ENCODE measurements at regions not wholly inside any gene's neighbourhood (a gene's known extent, or its start where the extent isn't known, plus 50 kb on each side); places are given as distances from the start of the nearest gene placed in this dataset.
A peak's percentile ranks its signal among the peaks of the same experiment; 100 is the strongest.

GRCh38 chr12:90021795-90022440 is 313.3 kb upstream of the ATP2B1 start:
- DNase-seq (ENCODE audit: low read depth in 4 of 6, low spot score in 6 of 6), result no peak
- Histone ChIP-seq H3K36me3 (ENCODE audit: control insufficient read depth, insufficient read depth, low read length) (no peaks in the 10 kb centered on the region), H3K9me3 (ENCODE audit: control insufficient read depth, insufficient read depth, low read length) (no peaks in the 10 kb centered on the region), H3K27me3 (ENCODE audit: control insufficient read depth, insufficient read depth, low read length) (no peaks in the 10 kb centered on the region), H3K4me1 (ENCODE audit: control insufficient read depth, insufficient read depth, low read length) (no peaks in the 10 kb centered on the region), H3K27ac (ENCODE audit: low read depth, low read length) (no peak overlapping the region), H3K4me3 (ENCODE audit: low read depth, low read length) (no peak overlapping the region)
- no CpG with 5 or more reads among the region's 2 CpGs for WGBS (ENCODE audit: insufficient coverage)

- no peaks in the 10 kb centered on the region for H3K4me1 ChIP-seq (ENCODE audit: control insufficient read depth, insufficient read depth, low read length)
- H3K36me3 ChIP-seq (ENCODE audit: control insufficient read depth, insufficient read depth, low read length), result no peaks in the 10 kb centered on the region
- H3K27me3 ChIP-seq (ENCODE audit: control insufficient read depth, insufficient read depth, low read length), result no peaks in the 10 kb centered on the region
- no peak for DNase-seq (ENCODE audit: low read depth in 4 of 6, low spot score in 6 of 6)
- H3K27ac ChIP-seq (ENCODE audit: low read depth, low read length), result no peak overlapping the region
- 94% methylated on average over 3 of the region's 6 CpGs for WGBS (ENCODE audit: insufficient coverage)
- H3K4me3 ChIP-seq (ENCODE audit: low read depth, low read length), result no peak overlapping the region
- no peaks in the 10 kb centered on the region for H3K9me3 ChIP-seq (ENCODE audit: control insufficient read depth, insufficient read depth, low read length)
These were observed 312.2 kb upstream of the ATP2B1 start for GRCh38 chr12:90020881-90021280.

GRCh38 chr12:90020436-90020835 is 311.8 kb upstream of the ATP2B1 start:
- Histone ChIP-seq H3K27me3 (ENCODE audit: control insufficient read depth, insufficient read depth, low read length) (no peaks in the 10 kb centered on the region), H3K27ac (ENCODE audit: low read depth, low read length) (no peak overlapping the region), H3K4me3 (ENCODE audit: low read depth, low read length) (no peak overlapping the region), H3K36me3 (ENCODE audit: control insufficient read depth, insufficient read depth, low read length) (no peaks in the 10 kb centered on the region), H3K4me1 (ENCODE audit: control insufficient read depth, insufficient read depth, low read length) (no peaks in the 10 kb centered on the region), H3K9me3 (ENCODE audit: control insufficient read depth, insufficient read depth, low read length) (no peaks in the 10 kb centered on the region)
- WGBS (ENCODE audit: insufficient coverage), result no CpG with 5 or more reads among the region's 2 CpGs
- DNase-seq (ENCODE audit: low read depth in 4 of 6, low spot score in 6 of 6), result no peak

GRCh38 chr12:90020014-90020413 is 311.4 kb upstream of the ATP2B1 start:
- no peak overlapping the region for H3K4me3 ChIP-seq (ENCODE audit: low read depth, low read length)
- H3K9me3 ChIP-seq (ENCODE audit: control insufficient read depth, insufficient read depth, low read length), result no peaks in the 10 kb centered on the region
- no peaks in the 10 kb centered on the region for H3K36me3 ChIP-seq (ENCODE audit: control insufficient read depth, insufficient read depth, low read length)
- H3K27me3 ChIP-seq (ENCODE audit: control insufficient read depth, insufficient read depth, low read length), result no peaks in the 10 kb centered on the region
- no peak overlapping the region for H3K27ac ChIP-seq (ENCODE audit: low read depth, low read length)
- whole genome bisulfite sequencing (ENCODE audit: insufficient coverage), result no CpG with 5 or more reads among the region's 1 CpG
- DNase-seq (ENCODE audit: low read depth in 4 of 6, low spot score in 6 of 6), result no peak
- H3K4me1 ChIP-seq (ENCODE audit: control insufficient read depth, insufficient read depth, low read length), result no peaks in the 10 kb centered on the region

GRCh38 chr12:90017316-90017715 is 308.7 kb upstream of the ATP2B1 start:
- no peak overlapping the region for H3K4me3 ChIP-seq (ENCODE audit: low read depth, low read length)
- DNase-seq (ENCODE audit: low read depth in 4 of 6, low spot score in 6 of 6), result no peak
- no peak overlapping the region for H3K27ac ChIP-seq (ENCODE audit: low read depth, low read length)
- H3K9me3 ChIP-seq (ENCODE audit: control insufficient read depth, insufficient read depth, low read length), result no peaks in the 10 kb centered on the region
- H3K4me1 ChIP-seq (ENCODE audit: control insufficient read depth, insufficient read depth, low read length), result no peaks in the 10 kb centered on the region
- H3K36me3 ChIP-seq (ENCODE audit: control insufficient read depth, insufficient read depth, low read length), result no peaks in the 10 kb centered on the region
- H3K27me3 ChIP-seq (ENCODE audit: control insufficient read depth, insufficient read depth, low read length), result no peaks in the 10 kb centered on the region
- no CpG with 5 or more reads among the region's 2 CpGs for WGBS (ENCODE audit: insufficient coverage)

GRCh38 chr12:90015228-90015627 is 306.6 kb upstream of the ATP2B1 start:
- H3K27me3 ChIP-seq (ENCODE audit: control insufficient read depth, insufficient read depth, low read length), result no peaks in the 10 kb centered on the region
- DNase-seq (ENCODE audit: low read depth in 4 of 6, low spot score in 6 of 6), result no peak
- no peaks in the 10 kb centered on the region for H3K4me1 ChIP-seq (ENCODE audit: control insufficient read depth, insufficient read depth, low read length)
- H3K4me3 ChIP-seq (ENCODE audit: low read depth, low read length), result no peak overlapping the region
- H3K9me3 ChIP-seq (ENCODE audit: control insufficient read depth, insufficient read depth, low read length), result no peaks in the 10 kb centered on the region
- no peak overlapping the region for H3K27ac ChIP-seq (ENCODE audit: low read depth, low read length)
- H3K36me3 ChIP-seq (ENCODE audit: control insufficient read depth, insufficient read depth, low read length), result no peaks in the 10 kb centered on the region
- WGBS (ENCODE audit: insufficient coverage), result 83% methylated on average over 1 of the region's 1 CpG

- no peaks in the 10 kb centered on the region for H3K27me3 ChIP-seq (ENCODE audit: control insufficient read depth, insufficient read depth, low read length)
- H3K36me3 ChIP-seq (ENCODE audit: control insufficient read depth, insufficient read depth, low read length), result no peaks in the 10 kb centered on the region
- no peak overlapping the region for H3K27ac ChIP-seq (ENCODE audit: low read depth, low read length)
- DNase-seq (ENCODE audit: low read depth in 4 of 6, low spot score in 6 of 6), result peak in 1 of 6 donors; percentile 10
- H3K4me1 ChIP-seq (ENCODE audit: control insufficient read depth, insufficient read depth, low read length), result no peaks in the 10 kb centered on the region
- H3K4me3 ChIP-seq (ENCODE audit: low read depth, low read length), result no peak overlapping the region
- no peaks in the 10 kb centered on the region for H3K9me3 ChIP-seq (ENCODE audit: control insufficient read depth, insufficient read depth, low read length)
These were observed 304.8 kb upstream of the ATP2B1 start for GRCh38 chr12:90013409-90013808.

- H3K27ac ChIP-seq (ENCODE audit: low read depth, low read length), result no peak overlapping the region
- DNase-seq (ENCODE audit: low read depth in 4 of 6, low spot score in 6 of 6), result no peak
- H3K4me3 ChIP-seq (ENCODE audit: low read depth, low read length), result no peak overlapping the region
- H3K9me3 ChIP-seq (ENCODE audit: control insufficient read depth, insufficient read depth, low read length), result no peaks in the 10 kb centered on the region
- no CpG with 5 or more reads among the region's 3 CpGs for WGBS (ENCODE audit: insufficient coverage)
- H3K36me3 ChIP-seq (ENCODE audit: control insufficient read depth, insufficient read depth, low read length), result no peaks in the 10 kb centered on the region
- H3K27me3 ChIP-seq (ENCODE audit: control insufficient read depth, insufficient read depth, low read length), result no peaks in the 10 kb centered on the region
- H3K4me1 ChIP-seq (ENCODE audit: control insufficient read depth, insufficient read depth, low read length), result no peaks in the 10 kb centered on the region
These were observed 301.5 kb upstream of the ATP2B1 start for GRCh38 chr12:90010089-90010488.

GRCh38 chr12:90008277-90008676 is 299.6 kb upstream of the ATP2B1 start:
- H3K9me3 ChIP-seq (ENCODE audit: control insufficient read depth, insufficient read depth, low read length), result no peaks in the 10 kb centered on the region
- no peaks in the 10 kb centered on the region for H3K36me3 ChIP-seq (ENCODE audit: control insufficient read depth, insufficient read depth, low read length)
- H3K4me1 ChIP-seq (ENCODE audit: control insufficient read depth, insufficient read depth, low read length), result no peaks in the 10 kb centered on the region
- no CpG with 5 or more reads among the region's 3 CpGs for WGBS (ENCODE audit: insufficient coverage)
- no peak overlapping the region for H3K4me3 ChIP-seq (ENCODE audit: low read depth, low read length)
- no peak for DNase-seq (ENCODE audit: low read depth in 4 of 6, low spot score in 6 of 6)
- no peak overlapping the region for H3K27ac ChIP-seq (ENCODE audit: low read depth, low read length)
- H3K27me3 ChIP-seq (ENCODE audit: control insufficient read depth, insufficient read depth, low read length), result no peaks in the 10 kb centered on the region

GRCh38 chr12:90004319-90005074 is 295.9 kb upstream of the ATP2B1 start:
- DNase-seq (ENCODE audit: low read depth in 4 of 6, low spot score in 6 of 6), result peak in 1 of 6 donors; percentile 64
- no peak overlapping the region for H3K27ac ChIP-seq (ENCODE audit: low read depth, low read length)
- H3K27me3 ChIP-seq (ENCODE audit: control insufficient read depth, insufficient read depth, low read length), result no peaks in the 10 kb centered on the region
- H3K36me3 ChIP-seq (ENCODE audit: control insufficient read depth, insufficient read depth, low read length), result no peaks in the 10 kb centered on the region
- 73% methylated on average over 4 of the region's 5 CpGs for WGBS (ENCODE audit: insufficient coverage)
- no peak overlapping the region for H3K4me3 ChIP-seq (ENCODE audit: low read depth, low read length)
- H3K4me1 ChIP-seq (ENCODE audit: control insufficient read depth, insufficient read depth, low read length), result no peaks in the 10 kb centered on the region
- H3K9me3 ChIP-seq (ENCODE audit: control insufficient read depth, insufficient read depth, low read length), result no peaks in the 10 kb centered on the region

All from spinal cord (tissue), 9 donors.